GM18870 (cell line): ENCODE measurements at regions not wholly inside any gene's neighbourhood (a gene's known extent, or its start where the extent isn't known, plus 50 kb on each side); places are given as distances from the start of the nearest gene placed in this dataset.

ENCODE experiments used
- ATAC-seq: cut with Tn5 transposase; IDR thresholded peaks from one replicate; pipeline ENCODE4 v1.9.1; 2021; ENCODE audit warnings: moderate library complexity; ENCODE audit not compliant: unreplicated experiment

DNA sequence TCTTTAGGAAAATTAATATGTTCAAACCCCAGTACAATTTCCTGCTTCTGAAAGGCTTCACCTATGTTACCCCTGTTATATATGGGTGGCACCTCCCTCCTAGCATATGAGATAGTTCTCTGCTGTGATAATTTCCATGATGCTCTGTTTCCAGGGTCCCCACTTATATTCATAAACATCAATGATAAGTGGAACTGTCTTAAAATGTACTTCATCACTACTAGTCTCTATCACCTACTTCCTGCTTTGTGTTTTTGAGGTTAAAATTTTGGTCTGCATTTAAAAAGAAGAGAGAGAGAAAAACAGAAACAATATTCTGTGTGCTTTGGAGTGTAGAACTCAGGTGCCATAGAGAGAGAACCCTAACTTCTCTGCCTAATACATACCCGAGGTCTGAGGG lies 234.7 kb downstream of the HTR1A start:
- peak; percentile 35 for ATAC-seq

DNA sequence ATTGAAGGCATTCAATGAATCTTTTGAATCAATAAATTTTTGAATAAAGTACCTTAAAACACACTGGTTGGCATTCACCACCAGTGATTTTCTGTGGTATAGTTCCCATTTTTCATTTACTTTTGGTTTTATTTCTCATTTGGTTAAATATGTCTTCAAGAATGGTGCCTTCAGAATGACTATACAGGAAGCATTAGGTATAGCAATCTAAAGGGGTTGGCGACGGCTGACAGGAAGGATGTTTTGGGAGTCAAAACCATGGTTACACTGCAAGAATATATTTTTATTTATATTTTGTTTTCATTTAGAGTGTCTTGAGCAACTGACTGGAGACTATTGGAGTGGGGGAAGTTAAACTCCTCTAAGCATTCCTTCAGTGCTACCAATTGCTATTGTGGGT lies 235.7 kb downstream of the HTR1A start:
- peak; percentile 83 for ATAC-seq

DNA sequence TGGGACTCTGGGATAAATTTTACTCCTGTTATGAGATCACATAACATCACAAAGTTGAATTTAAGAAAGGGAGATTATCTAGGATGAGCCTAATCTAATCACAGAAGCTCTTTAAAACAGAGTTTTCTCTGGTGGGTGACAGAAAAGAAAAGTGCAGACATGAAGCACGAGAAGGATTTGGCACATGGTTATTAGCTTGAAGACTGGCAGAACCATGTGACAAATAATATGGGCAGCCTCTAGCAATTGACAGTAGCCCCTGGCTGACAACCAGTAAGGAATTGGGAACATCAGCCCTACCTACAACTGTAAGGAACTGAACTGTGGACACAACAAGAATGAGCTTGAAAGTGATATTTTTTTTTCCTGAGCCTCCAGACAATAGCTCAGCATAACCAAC lies 243.1 kb downstream of the HTR1A start:
- no peak for ATAC-seq

DNA sequence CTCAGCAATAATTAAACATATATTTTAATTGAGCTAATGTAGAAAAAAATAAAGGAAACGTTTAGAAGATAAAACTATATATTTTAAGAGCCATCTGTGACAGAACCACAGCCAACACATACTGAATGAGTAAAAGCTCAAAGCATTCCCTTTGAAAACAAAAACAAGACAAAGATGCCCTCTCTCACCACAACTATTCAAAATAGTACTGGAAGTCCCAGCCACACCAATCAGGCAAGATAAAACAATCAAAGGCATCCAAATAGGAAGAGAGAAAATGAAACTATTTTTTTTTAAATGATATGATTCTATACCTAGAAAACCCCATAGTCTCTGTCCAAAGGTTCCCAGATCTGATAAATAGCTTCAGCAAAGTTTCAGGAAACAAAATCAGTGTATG lies 262.0 kb downstream of the HTR1A start:
- no peak for ATAC-seq

DNA sequence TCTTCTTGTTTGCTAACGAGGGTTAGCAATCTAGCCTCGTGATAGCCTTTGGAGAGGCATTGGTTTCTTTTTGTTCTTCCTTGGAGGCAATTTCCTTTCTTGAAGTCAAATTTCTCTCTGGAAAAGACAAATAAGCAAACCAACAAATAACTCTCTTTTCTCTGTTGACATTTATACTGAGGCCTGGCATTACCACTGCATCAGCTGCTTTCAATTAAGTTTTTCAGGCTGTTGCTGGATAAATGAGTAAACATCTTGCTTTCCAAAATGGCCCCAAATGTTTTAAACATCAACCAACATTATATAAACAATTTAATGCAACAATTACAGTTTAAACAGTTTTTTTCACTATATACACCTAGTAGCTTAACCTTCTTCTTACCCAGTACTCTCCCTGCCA lies 264.4 kb downstream of the HTR1A start:
- ATAC-seq = no peak

DNA sequence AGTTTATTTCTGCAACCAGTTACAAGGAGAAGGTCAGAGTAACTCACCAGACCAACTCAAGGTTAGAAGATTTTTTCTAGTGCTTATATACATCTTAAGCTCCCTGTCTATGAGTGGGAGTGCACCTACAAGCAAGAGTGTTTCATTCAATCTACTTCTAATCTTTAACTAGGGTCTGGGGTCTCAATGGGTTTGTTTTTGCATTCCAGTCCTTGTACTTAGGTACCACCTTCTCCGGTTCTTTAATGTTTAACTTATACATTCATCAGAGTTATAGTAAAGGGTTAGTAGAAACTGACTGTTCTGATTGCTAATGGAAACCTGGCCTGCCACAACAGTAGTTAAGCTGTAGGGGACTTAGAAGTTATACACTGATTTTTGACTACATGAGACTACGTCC lies 271.7 kb downstream of the HTR1A start:
- ATAC-seq = no peak

DNA sequence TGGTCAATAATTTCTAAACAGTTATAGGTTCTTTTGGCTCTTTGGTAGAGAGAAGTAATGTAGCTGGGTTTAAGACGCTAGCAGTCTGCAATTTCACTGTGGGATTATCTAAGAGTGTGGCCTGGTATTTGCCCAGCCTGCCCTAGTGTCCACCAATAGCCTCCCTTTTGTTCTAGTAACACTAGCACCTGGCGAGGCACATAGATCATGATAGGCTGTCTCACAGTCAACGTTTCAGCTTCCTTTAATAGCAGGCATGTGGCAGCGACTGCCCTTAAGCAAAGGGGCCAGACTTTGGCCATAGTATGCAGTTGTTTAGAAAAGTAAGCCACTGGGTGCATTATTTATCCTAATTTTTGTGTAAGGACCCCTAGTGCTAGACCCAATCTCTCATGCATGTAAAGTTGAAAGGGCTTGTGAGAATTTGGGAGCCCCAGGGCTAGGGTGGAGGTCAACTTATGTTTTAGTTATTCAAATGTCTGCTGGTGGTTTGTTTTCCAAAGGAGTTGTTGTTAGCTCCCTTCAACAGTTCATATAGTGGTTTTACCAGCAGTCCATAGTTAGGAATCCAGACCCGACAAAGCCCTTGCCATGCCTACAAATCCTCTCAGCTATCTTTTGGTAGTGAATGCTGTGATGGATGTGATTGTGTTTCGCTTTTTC lies 274.3 kb downstream of the HTR1A start:
- no peak for ATAC-seq

DNA sequence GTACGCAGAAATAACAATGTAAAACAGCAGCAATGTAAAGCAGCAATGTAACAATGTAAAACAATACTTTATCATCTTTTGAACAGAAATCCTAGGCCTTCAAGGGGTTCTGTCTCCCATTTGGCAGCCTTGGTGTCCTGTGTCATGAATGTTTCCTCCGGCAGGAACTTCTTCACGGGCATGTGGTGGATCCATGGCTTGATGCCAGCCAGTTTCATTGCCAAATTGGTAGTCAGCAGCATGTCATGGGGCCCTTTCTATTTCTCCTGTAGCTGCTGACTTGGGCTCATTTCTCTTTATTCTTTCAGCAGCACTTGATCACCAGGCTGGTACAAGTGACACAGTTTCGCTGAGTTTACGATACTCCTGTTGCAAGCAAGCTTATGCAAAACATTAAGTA lies 275.3 kb downstream of the HTR1A start:
- ATAC-seq = no peak

DNA sequence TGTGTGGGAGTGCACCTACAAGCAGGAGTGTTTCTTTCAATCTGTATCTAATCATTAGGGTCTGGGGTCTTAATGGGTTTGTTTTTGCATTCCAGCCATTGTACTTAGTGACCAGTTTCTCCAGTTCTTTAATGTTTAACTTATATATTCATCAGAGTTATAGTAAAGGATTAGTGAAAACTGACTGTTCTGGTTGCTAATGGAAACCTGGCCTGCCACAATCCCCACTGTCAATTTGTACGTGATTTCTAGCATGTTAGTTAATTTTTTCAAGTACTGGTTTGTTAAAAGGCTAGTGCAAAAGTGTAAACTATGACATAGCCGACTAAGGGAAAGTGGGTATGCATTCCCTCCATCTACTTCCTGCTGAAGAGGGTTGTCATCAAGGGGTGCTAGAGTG lies 276.1 kb downstream of the HTR1A start:
- no peak for ATAC-seq

DNA sequence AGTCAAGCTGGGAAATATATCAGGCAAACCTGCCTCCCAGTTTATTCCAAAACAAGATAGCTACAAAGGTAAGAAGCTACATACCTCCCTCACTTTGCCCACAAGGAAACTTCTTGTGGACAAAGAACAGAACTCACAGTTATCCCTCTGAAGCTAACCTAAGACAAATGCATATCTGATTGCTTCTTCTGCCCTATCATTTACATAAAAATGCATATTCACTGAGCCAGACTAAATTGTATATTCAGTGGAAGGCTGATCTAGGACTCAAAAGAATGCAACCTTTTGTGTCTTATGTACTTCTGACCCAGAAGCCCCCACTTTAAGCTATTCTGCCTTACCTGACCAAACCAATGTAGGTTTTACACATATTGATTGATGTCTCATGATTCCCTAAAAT lies 276.8 kb downstream of the HTR1A start:
- no peak for ATAC-seq

DNA sequence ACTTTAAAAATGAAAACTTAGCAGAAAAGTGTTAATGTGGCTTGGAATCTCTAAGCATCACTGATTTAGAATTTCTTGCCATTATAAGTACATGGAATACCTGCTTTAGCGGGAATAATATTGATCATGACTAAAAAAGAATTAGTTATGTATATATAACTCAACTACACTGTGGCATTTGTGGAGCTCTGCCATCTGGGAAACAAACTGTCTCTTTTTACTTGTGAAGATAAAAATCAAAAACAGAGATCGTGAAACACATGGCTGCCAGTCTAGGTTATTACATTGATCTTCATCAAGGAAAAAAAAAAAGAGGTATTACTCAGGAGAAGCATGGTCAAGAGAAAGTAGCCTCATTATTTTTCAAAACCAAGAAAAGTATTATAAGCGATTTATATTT lies 287.4 kb downstream of the HTR1A start:
- ATAC-seq = no peak

DNA sequence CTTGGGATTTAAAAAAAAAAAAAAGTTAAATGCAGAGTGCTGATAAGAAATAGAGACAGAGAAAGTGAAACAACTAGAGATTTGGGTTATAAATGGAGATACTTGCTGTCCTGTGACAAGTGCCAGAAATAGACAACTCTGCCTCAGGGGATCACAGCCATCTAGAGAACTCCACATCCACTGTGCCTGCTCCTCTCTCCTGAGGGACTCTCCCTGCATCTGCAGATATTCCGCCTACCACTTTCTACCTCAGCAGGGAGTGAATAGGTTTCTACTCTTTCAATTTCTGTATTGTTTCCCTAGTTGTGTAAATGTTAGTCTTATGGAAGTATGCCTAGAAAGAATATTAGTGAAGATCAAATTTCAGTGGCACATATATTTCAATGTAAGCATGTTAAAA lies 307.2 kb downstream of the HTR1A start:
- ATAC-seq = no peak

DNA sequence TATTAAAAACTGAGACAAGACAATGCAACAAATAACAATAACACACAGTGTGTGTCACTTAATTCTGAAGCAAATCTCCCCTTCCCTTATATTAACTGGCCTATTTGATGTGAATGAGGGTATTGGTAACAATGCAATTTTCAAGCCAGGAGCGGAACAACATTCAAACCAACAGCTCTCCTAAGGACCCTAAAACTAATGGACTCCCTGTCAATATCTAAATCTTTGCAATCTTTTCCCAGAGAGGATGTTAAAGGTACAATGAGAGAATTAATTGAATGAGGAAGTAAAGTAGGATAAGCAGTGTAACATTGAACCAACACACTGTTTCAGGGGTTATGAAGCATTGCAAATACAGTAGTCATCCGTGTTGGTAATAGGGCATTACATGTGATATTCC lies 311.7 kb downstream of the HTR1A start:
- no peak for ATAC-seq

DNA sequence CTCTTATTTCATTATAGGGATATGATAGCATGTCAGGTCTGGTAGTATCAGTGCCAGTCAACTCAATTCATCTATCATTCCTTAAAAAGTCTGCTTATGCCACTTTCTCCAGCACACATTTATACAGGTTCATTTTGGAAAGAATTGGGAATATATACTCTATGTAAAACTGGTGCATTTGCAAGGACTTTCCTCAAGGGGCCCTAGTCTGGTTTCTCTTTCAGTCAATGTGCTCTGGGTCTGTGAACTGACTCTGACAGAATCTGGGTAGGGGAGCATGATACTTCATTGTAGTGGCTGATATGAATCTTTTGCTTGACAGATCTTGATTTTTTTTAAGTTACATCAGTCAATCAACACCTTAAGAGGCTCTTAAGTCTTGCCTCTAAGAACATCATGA lies 313.9 kb downstream of the HTR1A start:
- ATAC-seq = no peak

DNA sequence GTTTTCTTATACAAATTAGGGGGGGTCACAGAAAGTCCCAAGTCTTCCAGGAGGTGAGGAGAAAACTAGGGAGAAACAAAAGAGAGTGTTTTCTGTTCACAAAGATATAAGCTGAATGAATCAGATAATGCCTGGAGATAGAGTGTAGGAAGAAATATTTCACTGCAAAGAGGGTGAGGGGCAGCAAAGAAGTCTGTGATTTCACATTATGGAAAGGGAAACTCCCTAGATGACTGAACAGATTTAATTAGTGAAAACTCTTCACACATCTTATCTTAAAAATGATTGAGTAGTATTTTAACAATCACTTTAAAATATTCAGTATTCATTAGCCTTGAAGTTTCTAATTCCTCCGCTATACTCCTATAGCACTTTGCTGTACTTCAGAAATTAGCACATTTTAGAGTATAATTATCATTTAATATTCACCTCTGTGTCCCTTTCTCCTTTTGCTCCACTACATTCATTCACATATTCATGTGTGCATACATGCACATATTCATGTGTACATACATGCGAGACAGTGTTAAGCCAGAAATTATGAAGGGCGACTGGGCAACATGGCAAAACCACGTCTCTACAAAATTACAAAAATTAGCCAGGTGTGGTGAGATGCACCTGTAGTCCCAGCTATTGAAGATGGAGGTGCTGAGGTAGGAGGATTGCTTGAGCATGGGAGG lies 332.2 kb downstream of the HTR1A start:
- ATAC-seq = no peak

DNA sequence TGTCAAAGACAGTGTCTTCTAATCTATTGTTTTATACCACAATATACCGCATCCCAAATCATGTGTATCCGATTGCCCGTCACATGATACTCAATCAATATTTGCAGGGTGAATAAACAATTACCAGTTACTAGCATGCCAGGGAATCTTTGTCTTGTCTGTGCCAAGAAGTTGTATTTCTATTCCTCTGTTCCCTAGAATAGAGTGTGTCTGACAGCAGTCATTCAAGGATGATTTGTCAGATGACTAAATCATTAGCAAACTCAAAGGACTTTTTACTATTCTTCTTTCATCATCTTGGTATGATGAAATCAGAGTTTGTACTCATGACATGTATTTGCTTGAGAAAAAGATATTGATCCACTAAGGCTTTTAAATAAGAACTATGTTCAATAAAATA lies 348.8 kb downstream of the HTR1A start:
- no peak for ATAC-seq

DNA sequence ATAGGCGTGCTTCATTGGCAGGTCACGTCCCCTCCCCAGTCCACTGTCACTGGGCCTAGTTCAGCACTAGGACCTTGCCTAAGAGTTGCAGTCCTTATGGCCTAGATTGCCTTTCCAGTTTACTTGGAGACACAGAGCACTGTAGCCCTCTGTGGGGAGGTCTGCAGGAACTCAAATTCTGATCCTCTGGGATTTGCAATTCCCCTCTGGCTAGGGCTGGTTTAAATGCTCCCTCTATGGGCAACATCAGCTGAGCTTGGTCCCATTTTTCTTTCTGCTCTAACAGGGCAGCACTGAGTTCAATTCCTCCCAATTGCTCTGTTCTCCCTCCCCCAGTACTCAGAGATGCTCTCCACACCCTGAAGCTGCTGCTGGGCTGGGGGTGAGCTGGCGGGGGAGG lies 358.2 kb downstream of the HTR1A start:
- ATAC-seq = no peak

DNA sequence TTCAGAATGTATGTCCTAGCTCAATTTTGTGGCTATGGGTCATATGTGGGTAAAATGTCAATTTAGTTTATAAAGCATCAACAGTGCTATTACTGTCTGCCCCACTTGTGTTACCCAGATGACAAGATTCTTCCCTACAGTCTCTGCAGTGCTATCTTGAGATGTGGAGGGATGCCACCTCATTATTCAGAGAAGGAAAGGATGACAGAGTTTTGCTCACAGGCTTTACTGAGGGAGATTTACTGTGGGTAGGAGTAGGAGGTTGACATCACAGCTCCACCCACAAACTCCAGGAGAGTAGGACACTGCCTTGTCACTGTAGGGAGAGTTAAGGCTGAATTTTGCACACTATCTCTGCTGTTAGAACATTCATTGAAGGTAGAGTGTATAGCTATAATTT lies 359.3 kb downstream of the HTR1A start:
- no peak for ATAC-seq

DNA sequence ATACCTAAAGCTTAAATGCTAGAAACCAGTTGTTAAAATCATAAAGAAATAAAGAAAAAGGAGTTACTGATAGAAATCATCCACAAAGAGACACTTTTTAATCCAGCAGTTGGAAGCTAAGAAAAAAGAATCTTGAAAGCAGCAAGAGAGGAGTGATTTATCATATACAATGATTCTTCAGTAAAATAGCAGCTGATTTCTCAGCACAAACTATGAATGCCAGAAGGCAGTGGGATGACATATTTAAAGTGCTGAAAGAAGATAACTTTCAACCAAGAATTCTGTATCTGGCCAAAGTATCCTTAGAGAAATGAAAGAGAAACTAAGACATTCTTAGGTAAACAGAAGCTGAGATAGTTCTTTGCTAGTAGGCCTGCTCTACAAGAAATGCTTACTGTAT lies 366.0 kb downstream of the HTR1A start:
- no peak for ATAC-seq

DNA sequence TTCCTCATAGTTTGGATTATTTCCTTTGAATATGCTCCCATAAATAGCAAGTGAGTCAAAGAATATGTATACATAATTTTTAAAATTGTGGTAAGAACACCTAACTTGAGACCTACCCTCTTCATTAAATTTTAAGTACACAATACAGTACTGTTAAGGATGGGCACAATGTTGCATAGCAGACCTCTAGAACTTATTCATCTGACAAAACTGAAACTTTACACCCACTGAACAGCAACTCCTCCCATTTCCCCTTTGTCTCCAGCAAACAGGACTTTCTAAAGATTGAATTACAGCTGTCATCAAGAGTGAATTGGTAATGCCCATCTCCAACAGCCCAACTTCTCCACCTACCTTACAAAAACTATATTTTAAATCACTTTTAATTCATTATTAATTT lies 388.9 kb downstream of the HTR1A start:
- ATAC-seq = peak; percentile 95

DNA sequence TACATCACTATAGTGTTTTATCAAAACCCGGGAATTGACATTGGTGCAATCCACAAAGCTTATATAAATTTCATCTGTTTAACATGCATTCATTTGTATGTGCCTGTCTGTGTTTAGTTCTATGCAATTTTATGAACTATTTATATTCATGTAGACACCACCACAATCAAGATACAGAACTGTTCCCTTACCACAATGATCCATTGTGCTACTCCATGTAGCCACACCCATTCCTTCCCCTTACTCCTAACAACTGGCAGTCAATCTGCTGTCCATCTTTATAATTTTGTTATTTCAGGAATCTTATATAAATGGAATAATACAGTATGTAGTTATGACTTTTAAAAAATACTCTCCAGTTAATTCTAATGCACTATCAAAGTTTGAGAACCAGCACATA lies 389.5 kb downstream of the HTR1A start:
- no peak for ATAC-seq

DNA sequence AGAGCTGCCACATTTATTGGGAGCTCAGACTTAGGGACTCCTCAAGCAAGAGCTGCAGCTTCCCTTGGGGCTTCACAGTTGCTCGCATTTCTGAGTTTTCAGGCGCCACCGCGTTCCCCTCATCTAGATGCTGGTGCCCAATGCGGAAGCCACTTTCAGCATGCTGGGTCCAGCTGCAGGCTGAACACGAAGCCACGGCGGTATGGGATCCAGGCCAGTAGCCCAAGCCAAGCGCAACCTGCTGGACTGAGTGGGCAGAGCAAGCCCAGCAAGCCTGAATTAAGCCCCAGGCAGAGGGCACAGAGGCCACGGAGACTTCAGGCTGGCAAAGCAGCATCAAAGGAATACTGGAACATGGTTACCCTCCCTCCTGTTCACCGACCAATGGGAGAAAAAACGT lies 391.5 kb downstream of the HTR1A start:
- no peak for ATAC-seq

DNA sequence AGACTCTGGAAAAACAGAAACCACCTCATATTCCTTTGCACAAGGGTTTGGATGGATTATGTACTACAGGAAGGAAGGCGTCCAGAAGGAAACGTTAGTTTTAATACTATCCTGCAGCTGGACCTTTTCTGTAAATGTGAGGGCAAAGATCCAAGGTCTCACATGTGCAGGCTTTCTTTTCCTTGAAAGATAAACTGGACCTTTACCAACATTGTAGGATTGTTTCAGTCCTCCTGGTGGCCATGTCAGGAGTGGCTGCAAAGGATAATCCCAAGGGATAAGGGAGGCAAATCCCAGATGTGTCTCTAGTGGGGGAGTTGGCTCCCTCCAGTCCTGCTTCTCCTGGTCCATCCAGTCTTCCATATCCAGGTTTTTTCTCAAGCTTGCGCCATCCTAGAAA lies 397.5 kb downstream of the HTR1A start:
- no peak for ATAC-seq
